NT2/D1 (cell line): ENCODE measurements at regions not wholly inside any gene's neighbourhood (a gene's known extent, or its start where the extent isn't known, plus 50 kb on each side); places are given as distances from the start of the nearest gene placed in this dataset.
"Not testable (repeated sequence)": the region's sequence is repeated elsewhere in the genome, so short reads cannot be mapped to it uniquely, and the experiment has no call there.

Experiments used
- DNase-seq: peaks from one replicate; pipeline ENCODE4 v3.0.0-alpha.2; 2011; ENCODE audit warnings: low read depth, low spot score
- H3K27me3 ChIP-seq: 2 replicates; pipeline ENCODE4 v1.6.0; 2011; ENCODE audit warnings: mild to moderate bottlenecking; ENCODE audit not compliant: insufficient read length, insufficient read depth
- H3K36me3 ChIP-seq: 2 replicates; pipeline ENCODE4 v1.6.1; 2011; ENCODE audit warnings: mild to moderate bottlenecking, low read length, mixed read lengths; ENCODE audit not compliant: insufficient read depth, insufficient read length
- H3K4me1 ChIP-seq: 2 replicates; pipeline ENCODE4 v1.5.1; 2011; ENCODE audit not compliant: insufficient read depth, insufficient read length
- H3K4me3 ChIP-seq: 2 replicates; pipeline ENCODE4 v1.5.1; 2011; ENCODE audit warnings: low read depth; ENCODE audit not compliant: insufficient read length
- H3K9ac ChIP-seq: 2 replicates; pipeline ENCODE4 v1.6.0; 2011; ENCODE audit warnings: low read depth; ENCODE audit not compliant: insufficient read length
- H3K9me3 ChIP-seq: 2 replicates; pipeline ENCODE4 v1.5.1; 2011; ENCODE audit warnings: mild to moderate bottlenecking, low read length; ENCODE audit not compliant: insufficient read depth
- SUZ12 ChIP-seq: IDR thresholded peaks from 2 replicates; pipeline ENCODE4 v1.6.1; 2011; ENCODE audit not compliant: insufficient read length, insufficient read depth; ENCODE audit errors: extremely low read depth
- YY1 ChIP-seq: IDR thresholded peaks from 2 replicates; pipeline ENCODE4 v1.6.1; 2011; ENCODE audit not compliant: insufficient read length, insufficient read depth
- ZNF274 ChIP-seq: IDR thresholded peaks from 2 replicates; pipeline ENCODE4 v1.6.1; 2011; ENCODE audit warnings: mild to moderate bottlenecking, low read depth, low read length

DNA sequence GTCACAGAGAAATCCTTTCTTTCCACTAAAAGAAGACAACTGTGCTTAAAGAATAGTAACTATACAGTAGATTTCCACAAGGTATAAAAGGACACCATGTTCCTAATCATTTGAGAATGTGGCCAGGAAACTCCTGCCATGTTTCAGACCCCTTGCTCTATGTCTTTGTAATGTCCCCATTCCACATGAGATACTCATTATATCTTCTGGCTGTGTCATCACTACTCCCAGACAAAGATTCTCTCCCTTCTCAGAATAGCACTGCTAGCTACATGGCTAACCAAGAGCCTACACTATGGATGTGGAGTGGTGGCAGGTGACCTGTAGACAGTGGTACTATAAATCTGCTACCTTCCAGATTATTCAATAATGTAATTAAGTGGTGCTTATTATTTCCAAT lies 218.1 kb upstream of the MCHR2 start:
- no peak for DNase-seq
- Histone ChIP-seq H3K4me3 (no peak overlapping the region), H3K36me3 (no peaks in the 10 kb centered on the region), H3K27me3 (no peaks in the 10 kb centered on the region), H3K4me1 (no peaks in the 10 kb centered on the region), H3K9me3 (no peaks in the 10 kb centered on the region), H3K9ac (no peak overlapping the region)
- TF ChIP-seq SUZ12 (no peak), YY1 (no peak), ZNF274 (no peak)

GRCh38 chr6:100210137-100211117 lies 216.4 kb upstream of the MCHR2 start:
- Histone ChIP-seq H3K9me3 (no peaks in the 10 kb centered on the region), H3K4me3 (no peak overlapping the region), H3K27me3 (no peaks in the 10 kb centered on the region), H3K9ac (no peak overlapping the region), H3K36me3 (no peaks in the 10 kb centered on the region), H3K4me1 (no peaks in the 10 kb centered on the region)
- DNase-seq, result no peak
- TF ChIP-seq YY1 (no peak), ZNF274 (no peak), SUZ12 (no peak)

DNA sequence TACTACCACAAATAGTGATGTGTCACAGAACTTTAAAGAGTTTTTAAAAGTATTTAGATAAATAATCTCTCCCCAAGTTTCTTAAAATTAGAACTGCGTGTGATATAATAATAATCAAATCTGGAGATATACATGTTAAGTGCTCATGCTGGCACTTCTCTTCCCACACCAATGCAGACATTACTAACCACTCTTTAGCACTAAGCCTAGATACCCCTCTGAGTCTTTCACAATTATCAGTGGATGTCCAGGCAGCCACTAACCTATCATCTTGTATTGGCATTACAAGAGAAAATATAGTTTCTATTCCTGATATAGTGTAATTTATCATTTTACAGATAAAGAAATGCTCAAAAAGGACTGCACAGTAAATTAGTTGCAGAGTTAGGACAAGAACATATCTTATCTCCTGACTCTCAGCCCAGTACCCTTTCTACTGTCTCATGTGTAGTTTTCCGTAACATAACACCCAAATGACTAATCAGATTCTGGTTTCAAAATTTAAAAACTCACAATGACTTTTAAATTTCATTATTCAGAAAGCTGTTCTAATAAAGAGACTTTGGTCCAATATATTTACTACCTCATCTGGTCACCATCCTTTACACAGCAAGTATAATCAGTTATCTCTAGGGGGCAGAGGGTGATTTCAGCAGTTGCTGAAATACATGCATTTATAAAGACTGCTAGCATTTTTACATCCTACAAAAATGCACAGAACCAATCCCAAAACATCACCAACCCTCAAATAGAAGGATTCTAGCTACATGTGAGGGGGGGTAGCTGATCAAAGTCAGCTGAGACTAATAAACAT lies 215.5 kb upstream of the MCHR2 start:
- Histone ChIP-seq H3K36me3 (no peaks in the 10 kb centered on the region), H3K4me1 (no peaks in the 10 kb centered on the region), H3K4me3 (no peak overlapping the region), H3K9me3 (0 out of 2 replicates have a peak, but pooled peaks cover 2% of the 10 kb centered on the region), H3K27me3 (no peaks in the 10 kb centered on the region), H3K9ac (no peak overlapping the region)
- DNase-seq, result no peak
- no peak for TF ChIP-seq ZNF274
- TF ChIP-seq YY1, result no peak
- no peak for TF ChIP-seq SUZ12

GRCh38 chr6:100203400-100203799 lies 209.4 kb upstream of the MCHR2 start:
- Histone ChIP-seq H3K4me1 (no peaks in the 10 kb centered on the region), H3K9me3 (peaks cover 12% of the 10 kb centered on the region; the same call in 1 of the 2 replicates), H3K4me3 (no peak overlapping the region), H3K36me3 (no peaks in the 10 kb centered on the region), H3K27me3 (no peaks in the 10 kb centered on the region), H3K9ac (no peak overlapping the region)
- TF ChIP-seq ZNF274 (no peak), YY1 (no peak), SUZ12 (no peak)
- no peak for DNase-seq

GRCh38 chr6:100202417-100203194 lies 208.6 kb upstream of the MCHR2 start:
- Histone ChIP-seq H3K36me3 (no peaks in the 10 kb centered on the region), H3K4me3 (no peak overlapping the region), H3K4me1 (no peaks in the 10 kb centered on the region), H3K9ac (no peak overlapping the region), H3K27me3 (no peaks in the 10 kb centered on the region), H3K9me3 (peaks cover 12% of the 10 kb centered on the region; the same call in 1 of the 2 replicates)
- TF ChIP-seq YY1 (no peak), SUZ12 (no peak), ZNF274 (no peak)
- no peak for DNase-seq

GRCh38 chr6:100196214-100196982 lies 202.4 kb upstream of the MCHR2 start:
- H3K27me3 ChIP-seq, DNase-seq, H3K4me1 ChIP-seq, H3K36me3 ChIP-seq, H3K9me3 ChIP-seq: not testable (repeated sequence)
- Histone ChIP-seq H3K4me3 (peak overlapping the region; percentile 69), H3K9ac (peak overlapping the region; percentile 58)

DNA sequence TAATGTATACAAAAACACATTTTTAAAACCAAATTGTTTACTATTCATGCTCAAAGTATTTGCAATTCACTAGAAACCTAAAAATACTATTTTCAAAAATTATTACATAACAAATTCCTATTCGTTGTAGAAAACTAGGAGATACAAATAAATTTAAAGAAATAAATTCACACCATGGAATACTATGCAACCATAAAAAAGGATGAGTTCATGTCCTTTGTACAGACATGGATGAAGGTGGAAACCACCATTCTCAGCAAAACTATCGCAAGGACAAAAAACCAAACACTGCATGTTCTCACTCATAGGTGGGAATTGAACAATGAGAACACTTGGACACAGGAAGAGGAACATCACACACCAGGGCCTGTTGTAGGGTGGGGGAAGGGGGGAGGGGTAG lies 201.2 kb upstream of the MCHR2 start:
- not testable (repeated sequence) for H3K36me3 ChIP-seq, H3K4me3 ChIP-seq, H3K9ac ChIP-seq, DNase-seq, H3K4me1 ChIP-seq, H3K9me3 ChIP-seq, H3K27me3 ChIP-seq
